HFFc6 (cell line): ENCODE measurements at regions not wholly inside any gene's neighbourhood (a gene's known extent, or its start where the extent isn't known, plus 50 kb on each side); places are given as distances from the start of the nearest gene placed in this dataset.
A peak's percentile ranks its signal among the peaks of the same experiment; 100 is the strongest.

ENCODE experiments used
- DNase-seq: peaks from one replicate; pipeline ENCODE4 v3.0.0-alpha.2; 2018
- H3K27ac Mint-ChIP-seq: 2 replicates; pipeline ENCODE4 v1.8.0; 2020; ENCODE audit warnings: mild to moderate bottlenecking, mixed read lengths
- H3K27me3 Mint-ChIP-seq: 2 replicates; pipeline ENCODE4 v1.8.0; 2021; ENCODE audit warnings: mild to moderate bottlenecking, moderate library complexity, mixed read lengths; ENCODE audit not compliant: insufficient read depth
- H3K36me3 Mint-ChIP-seq: 2 replicates; pipeline ENCODE4 v1.8.0; 2021; ENCODE audit warnings: low read depth, mixed read lengths
- H3K4me1 Mint-ChIP-seq: 2 replicates; pipeline ENCODE4 v1.8.0; 2020; ENCODE audit warnings: low read depth, mixed read lengths
- H3K4me3 Mint-ChIP-seq: 2 replicates; pipeline ENCODE4 v1.8.0; 2020; ENCODE audit warnings: mild to moderate bottlenecking, moderate library complexity, mixed read lengths
- H3K9me3 Mint-ChIP-seq: 2 replicates; pipeline ENCODE4 v1.8.0; 2020; ENCODE audit warnings: mild to moderate bottlenecking, mixed read lengths
- TF ChIP-seq, protein P1 (sequence below): fragments of 200-600 bp; sonication (generic); IDR thresholded peaks from 2 replicates; pipeline ENCODE4 v1.5.0; 2021; ENCODE audit warnings: antibody characterized with exemption, mild to moderate bottlenecking

DNA sequence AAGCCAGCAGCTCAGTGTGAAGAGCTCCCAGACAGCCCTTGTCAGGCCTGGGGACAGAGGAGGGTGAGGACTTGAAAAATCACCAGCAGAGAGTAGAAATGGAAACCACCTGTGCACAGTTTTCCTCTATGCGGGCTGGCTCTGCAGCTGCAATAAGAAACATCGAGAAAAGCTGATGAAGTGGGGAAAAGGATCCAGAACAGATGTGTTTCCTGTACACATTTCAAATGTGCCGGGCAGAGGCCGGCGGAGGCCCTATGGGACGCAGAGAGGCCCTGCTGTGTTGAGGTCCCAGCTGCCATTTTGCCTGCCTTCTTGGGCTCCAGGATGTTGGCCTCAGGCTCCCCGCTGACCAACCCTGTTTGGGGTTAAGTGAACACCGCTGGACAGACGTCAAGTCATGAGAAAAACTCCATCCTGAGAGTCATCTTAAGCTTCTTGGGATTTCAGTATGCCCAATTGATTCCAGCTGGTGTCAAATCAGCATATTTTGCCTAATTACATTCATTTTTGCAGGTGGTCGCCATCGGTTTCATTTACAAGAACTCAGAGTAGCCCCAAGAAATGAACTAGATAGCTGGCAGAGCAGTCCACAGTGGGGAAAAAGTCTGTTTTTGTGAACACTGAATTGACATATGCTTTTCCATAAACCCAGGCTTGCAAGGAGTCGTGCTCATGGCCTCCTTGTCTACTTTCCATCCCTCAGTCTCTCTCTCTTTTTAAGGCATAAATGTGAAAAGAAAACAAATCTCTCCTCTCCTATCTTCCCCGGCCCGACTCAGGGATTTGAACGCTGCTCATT is 150.4 kb upstream of the PHACTR3 start:
- Mint-ChIP-seq H3K27me3 (peaks cover 6% of the 10 kb centered on the region), H3K27ac (no peak overlapping the region), H3K36me3 (no peaks in the 10 kb centered on the region), H3K9me3 (peaks cover 40% of the 10 kb centered on the region), H3K4me1 (no peaks in the 10 kb centered on the region), H3K4me3 (no peak overlapping the region)
- TF ChIP-seq, protein P1, sequence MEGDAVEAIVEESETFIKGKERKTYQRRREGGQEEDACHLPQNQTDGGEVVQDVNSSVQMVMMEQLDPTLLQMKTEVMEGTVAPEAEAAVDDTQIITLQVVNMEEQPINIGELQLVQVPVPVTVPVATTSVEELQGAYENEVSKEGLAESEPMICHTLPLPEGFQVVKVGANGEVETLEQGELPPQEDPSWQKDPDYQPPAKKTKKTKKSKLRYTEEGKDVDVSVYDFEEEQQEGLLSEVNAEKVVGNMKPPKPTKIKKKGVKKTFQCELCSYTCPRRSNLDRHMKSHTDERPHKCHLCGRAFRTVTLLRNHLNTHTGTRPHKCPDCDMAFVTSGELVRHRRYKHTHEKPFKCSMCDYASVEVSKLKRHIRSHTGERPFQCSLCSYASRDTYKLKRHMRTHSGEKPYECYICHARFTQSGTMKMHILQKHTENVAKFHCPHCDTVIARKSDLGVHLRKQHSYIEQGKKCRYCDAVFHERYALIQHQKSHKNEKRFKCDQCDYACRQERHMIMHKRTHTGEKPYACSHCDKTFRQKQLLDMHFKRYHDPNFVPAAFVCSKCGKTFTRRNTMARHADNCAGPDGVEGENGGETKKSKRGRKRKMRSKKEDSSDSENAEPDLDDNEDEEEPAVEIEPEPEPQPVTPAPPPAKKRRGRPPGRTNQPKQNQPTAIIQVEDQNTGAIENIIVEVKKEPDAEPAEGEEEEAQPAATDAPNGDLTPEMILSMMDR: no peak
- no peak for DNase-seq

DNA sequence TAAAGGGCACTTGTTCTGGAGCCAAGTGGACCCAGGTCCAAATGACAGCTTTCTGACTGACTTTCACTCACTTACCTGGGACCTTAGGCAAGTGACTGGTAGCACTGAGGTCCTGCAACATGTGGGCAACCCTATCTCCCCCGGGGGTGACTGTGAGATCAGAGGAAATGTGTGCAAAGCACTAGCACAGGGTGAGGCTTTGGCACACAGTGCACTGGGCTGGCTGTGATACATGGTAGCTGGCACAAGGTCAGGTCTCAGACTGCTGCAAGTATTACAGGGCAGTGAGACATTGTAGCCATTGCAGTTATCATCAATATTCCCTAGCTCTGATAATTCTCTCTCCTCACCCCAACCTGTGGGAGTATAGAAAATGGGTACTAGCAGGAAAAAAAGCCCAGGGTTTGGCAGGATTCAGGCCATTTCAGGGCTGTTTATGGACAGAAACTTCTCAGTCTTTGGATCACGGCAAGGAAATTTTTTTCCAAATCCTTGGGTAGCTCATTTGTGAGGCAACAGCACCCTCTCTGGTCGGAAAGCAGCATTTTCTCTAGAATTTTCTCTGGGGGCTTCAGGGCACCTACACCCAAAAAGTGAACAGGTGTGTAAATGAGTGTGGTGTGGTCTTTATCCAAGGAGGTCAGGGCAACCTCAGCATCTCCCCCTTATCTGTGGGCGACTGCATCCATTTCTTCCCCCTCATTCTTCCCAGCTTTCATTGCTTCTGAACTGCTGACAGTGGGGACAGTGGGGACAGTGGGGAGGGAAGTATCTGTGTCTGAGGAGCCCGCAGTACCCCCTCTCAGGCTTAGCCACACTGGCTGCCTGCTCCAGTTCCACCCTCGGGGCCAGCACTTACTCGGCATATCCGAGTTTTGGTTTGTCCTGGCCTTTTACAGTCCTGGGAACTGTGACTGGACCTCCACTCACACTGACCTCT is 148.7 kb upstream of the PHACTR3 start:
- peaks cover 43% of the 10 kb centered on the region for H3K9me3 Mint-ChIP-seq
- H3K4me3 Mint-ChIP-seq: no peak overlapping the region
- H3K27ac Mint-ChIP-seq: no peak overlapping the region
- H3K4me1 Mint-ChIP-seq: no peaks in the 10 kb centered on the region
- TF ChIP-seq, protein P1: peak; percentile 61
- H3K27me3 Mint-ChIP-seq: peaks cover 8% of the 10 kb centered on the region
- 0 out of 2 replicates have a peak, but pooled peaks cover under 1% of the 10 kb centered on the region for H3K36me3 Mint-ChIP-seq
- DNase-seq: no peak

DNA sequence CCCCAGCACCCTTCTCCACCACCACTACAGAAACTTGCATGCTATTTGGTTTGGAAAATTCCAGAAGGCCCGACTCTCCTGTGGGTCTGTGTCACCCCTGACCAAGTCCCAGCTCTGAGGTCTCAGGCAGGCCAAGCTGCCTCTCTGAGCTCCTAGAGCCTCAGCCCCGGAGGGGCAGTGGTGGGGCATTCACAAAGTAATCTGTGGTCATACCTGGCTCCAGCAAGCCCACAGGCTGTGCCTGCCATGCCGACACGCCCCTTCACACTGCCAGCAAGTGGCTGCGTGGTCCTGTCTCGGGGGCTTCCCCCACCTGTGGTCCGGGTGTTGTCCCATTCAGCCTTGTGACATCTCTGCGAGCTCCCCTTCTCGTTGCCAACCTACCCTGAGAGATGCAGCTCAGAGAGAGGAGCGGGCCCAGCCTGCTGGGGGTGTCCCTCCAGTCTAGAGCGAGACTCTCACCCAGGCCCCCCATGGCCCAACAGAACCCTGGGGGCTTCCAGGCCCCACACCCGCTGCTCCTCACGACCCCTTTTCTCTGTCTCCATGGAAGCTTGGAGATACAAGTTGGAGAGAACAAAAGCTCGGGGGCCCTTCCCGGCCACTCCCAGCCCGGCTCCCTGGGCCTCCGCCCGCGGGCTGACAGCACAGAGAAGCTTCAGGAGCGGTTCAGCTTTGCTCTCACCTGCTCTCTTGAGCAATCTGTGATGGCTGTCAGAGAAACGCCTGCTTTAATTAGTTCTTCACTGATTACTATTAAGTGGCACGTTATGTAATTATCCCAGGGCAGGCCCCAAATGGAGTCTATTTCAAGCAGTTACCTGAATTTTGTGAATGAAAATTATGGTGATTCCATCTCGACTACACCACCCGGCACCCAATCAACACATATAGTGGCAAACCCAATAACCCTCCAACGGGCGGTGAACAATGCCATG is 147.7 kb upstream of the PHACTR3 start:
- no peak for DNase-seq
- TF ChIP-seq, protein P1: no peak
- no peak overlapping the region for H3K27ac Mint-ChIP-seq
- peaks cover 10% of the 10 kb centered on the region for H3K27me3 Mint-ChIP-seq
- no peaks in the 10 kb centered on the region for H3K4me1 Mint-ChIP-seq
- 0 out of 2 replicates have a peak, but pooled peaks cover 4% of the 10 kb centered on the region for H3K36me3 Mint-ChIP-seq
- no peak overlapping the region for H3K4me3 Mint-ChIP-seq
- peaks cover 44% of the 10 kb centered on the region for H3K9me3 Mint-ChIP-seq

DNA sequence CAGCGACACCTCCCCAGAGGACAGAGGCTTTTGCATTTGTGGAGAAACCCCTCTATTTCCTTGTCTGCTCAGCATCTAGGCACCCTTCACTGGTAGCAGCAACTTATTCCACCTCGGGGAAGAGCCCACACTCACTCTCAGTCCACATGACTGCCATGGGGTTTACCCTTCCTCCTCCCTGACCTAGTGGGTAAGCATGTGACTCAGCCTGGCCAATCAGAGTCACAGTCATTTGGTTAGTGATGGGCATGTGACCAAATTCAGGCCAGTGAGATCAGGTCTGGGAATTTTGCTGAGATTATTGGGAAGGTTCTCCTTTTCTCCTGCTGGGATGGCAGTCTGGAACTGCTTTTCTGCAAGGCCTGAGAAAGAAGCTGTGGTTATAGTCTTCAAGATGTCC is 145.7 kb upstream of the PHACTR3 start:
- TF ChIP-seq, protein P1: no peak
- DNase-seq: no peak
- Mint-ChIP-seq H3K36me3 (0 out of 2 replicates have a peak, but pooled peaks cover 4% of the 10 kb centered on the region), H3K4me3 (no peak overlapping the region), H3K27ac (no peak overlapping the region), H3K4me1 (no peaks in the 10 kb centered on the region), H3K9me3 (peaks cover 44% of the 10 kb centered on the region), H3K27me3 (peaks cover 12% of the 10 kb centered on the region)

DNA sequence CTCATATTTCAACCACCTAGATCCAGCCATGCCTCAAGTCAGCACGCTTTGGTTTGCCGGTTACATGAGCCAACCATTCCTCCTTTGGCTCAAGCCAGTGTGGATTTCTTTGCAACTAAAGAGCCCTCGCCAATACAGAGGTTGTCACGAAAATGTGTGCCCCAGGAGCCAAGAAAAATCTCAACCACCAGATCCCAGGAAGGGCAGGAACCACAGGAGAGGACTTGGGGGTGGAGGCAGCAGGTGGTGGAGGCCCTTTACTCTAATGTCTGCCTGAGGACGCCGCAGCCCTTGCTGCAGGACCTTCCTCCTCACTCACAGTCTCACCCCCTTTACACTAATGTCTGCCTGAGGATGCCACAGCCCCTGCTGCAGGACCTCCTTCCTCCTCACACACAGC is 144.8 kb upstream of the PHACTR3 start:
- H3K27me3 Mint-ChIP-seq: peaks cover 12% of the 10 kb centered on the region
- H3K27ac Mint-ChIP-seq: no peak overlapping the region
- no peak overlapping the region for H3K4me3 Mint-ChIP-seq
- peaks cover 49% of the 10 kb centered on the region for H3K9me3 Mint-ChIP-seq
- 0 out of 2 replicates have a peak, but pooled peaks cover 4% of the 10 kb centered on the region for H3K36me3 Mint-ChIP-seq
- DNase-seq: no peak
- H3K4me1 Mint-ChIP-seq: no peaks in the 10 kb centered on the region
- TF ChIP-seq, protein P1: no peak
